Neutrophil (primary cell): ENCODE measurements at regions not wholly inside any gene's neighbourhood (a gene's known extent, or its start where the extent isn't known, plus 50 kb on each side); places are given as distances from the start of the nearest gene placed in this dataset.

ENCODE experiments used
- H3K27ac ChIP-seq: fragments of 200-600 bp; sonication (generic); 2 replicates; pipeline ENCODE4 v1.5.1; 2016; ENCODE audit warnings: mild to moderate bottlenecking, moderate library complexity
- H3K27me3 ChIP-seq: fragments of 200-600 bp; sonication (generic); 2 replicates; pipeline ENCODE4 v1.6.0; 2016; ENCODE audit warnings: mild to moderate bottlenecking
- H3K36me3 ChIP-seq: fragments of 200-600 bp; sonication (generic); 2 replicates; pipeline ENCODE4 v1.5.1; 2017
- H3K4me1 ChIP-seq, 2 experiments: fragments of 200-600 bp in 1 of 2; sonication (generic) in 1 of 2; 1 replicate in 1 of 2; 2 replicates in 1 of 2; pipeline versions ENCODE4 v1.5.1 to v1.6.1; 2013 to 2016; ENCODE audit warnings: low read depth in 1 of 2, low read length in 1 of 2, mild to moderate bottlenecking in 1 of 2, moderate library complexity in 1 of 2; ENCODE audit not compliant: control insufficient read depth in 1 of 2, insufficient read depth in 1 of 2
- H3K4me3 ChIP-seq, 2 experiments: fragments of 200-600 bp in 1 of 2; sonication (generic) in 1 of 2; 1 replicate in 1 of 2; 2 replicates in 1 of 2; pipeline ENCODE4 v1.5.1; 2013 to 2016; ENCODE audit warnings: low read depth in 1 of 2, low read length in 1 of 2, mild to moderate bottlenecking in 1 of 2, moderate library complexity in 1 of 2
- H3K9me3 ChIP-seq: fragments of 200-600 bp; sonication (generic); 2 replicates; pipeline ENCODE4 v1.5.1; 2016
- TF ChIP-seq, protein P1 (sequence below): fragments of 200-600 bp; sonication (generic); IDR thresholded peaks from 2 replicates; pipeline ENCODE4 v1.5.1; 2016; ENCODE audit warnings: antibody characterized with exemption

DNA sequence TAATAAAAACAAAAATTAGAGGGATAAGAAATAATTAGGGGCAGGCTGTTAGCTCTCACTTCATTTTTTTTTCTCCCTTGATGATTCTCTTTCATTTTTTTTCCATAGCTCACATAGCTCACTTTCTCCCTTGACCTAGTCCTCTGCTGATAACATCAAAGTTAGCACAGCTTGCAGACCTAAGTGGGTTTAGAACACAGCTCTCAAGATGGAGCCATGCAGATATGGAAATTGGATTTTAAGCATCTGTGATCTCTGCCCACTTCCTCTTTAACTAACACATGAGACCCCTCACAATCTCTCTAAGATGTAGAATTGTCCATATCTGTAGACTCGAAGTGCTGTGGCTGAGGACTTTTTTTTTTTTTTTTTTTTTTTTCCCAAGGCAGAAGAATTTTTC, 257.1 kb downstream of the SOX4 start:
- Histone ChIP-seq H3K36me3 (no peaks in the 10 kb centered on the region), H3K4me3 (no peak overlapping the region), H3K27me3 (no peaks in the 10 kb centered on the region), H3K9me3 (no peaks in the 10 kb centered on the region), H3K27ac (no peak overlapping the region), H3K4me1 (peaks cover 16 to 17% of the 10 kb centered on the region in 2 experiments)
- TF ChIP-seq, protein P1, sequence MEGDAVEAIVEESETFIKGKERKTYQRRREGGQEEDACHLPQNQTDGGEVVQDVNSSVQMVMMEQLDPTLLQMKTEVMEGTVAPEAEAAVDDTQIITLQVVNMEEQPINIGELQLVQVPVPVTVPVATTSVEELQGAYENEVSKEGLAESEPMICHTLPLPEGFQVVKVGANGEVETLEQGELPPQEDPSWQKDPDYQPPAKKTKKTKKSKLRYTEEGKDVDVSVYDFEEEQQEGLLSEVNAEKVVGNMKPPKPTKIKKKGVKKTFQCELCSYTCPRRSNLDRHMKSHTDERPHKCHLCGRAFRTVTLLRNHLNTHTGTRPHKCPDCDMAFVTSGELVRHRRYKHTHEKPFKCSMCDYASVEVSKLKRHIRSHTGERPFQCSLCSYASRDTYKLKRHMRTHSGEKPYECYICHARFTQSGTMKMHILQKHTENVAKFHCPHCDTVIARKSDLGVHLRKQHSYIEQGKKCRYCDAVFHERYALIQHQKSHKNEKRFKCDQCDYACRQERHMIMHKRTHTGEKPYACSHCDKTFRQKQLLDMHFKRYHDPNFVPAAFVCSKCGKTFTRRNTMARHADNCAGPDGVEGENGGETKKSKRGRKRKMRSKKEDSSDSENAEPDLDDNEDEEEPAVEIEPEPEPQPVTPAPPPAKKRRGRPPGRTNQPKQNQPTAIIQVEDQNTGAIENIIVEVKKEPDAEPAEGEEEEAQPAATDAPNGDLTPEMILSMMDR = no peak

DNA sequence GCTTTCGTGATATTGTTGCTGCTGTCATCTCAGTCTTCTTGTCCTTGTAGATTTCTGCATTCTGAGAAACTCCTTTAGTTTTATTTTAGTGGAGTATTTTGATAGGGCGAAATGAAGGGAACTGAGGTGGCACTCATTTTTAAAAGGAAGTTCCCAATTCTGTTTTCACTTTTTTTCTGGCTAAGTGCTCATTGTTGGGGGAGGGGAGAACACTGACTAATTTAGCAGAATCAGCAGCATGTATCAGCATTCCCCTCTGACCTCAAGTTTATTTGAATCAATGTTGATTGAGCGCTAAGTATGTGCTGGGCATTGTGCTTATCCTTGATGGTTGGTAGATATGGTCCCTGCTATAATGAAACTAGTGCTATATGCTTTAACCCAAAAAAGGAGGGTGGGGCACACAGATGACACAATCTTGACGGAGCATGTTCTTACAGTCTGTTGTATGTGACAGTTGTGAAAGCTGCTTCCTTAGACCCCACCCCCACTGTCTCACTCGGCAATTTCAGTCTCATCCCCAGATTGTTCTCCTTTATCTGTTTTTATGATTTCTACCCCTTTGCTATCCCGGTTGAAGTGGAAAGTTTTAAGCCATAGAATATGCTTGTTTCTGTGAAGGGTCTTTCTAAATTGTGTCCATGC, 262.4 kb downstream of the SOX4 start:
- H3K36me3 ChIP-seq = no peaks in the 10 kb centered on the region
- peaks cover 34 to 38% of the 10 kb centered on the region in 2 experiments for H3K4me1 ChIP-seq
- H3K9me3 ChIP-seq = no peaks in the 10 kb centered on the region
- no peaks in the 10 kb centered on the region for H3K27me3 ChIP-seq
- H3K4me3 ChIP-seq = peak overlapping the region; percentile 38 to 52
- TF ChIP-seq, protein P1 = no peak
- H3K27ac ChIP-seq = peak overlapping the region; percentile 87

DNA sequence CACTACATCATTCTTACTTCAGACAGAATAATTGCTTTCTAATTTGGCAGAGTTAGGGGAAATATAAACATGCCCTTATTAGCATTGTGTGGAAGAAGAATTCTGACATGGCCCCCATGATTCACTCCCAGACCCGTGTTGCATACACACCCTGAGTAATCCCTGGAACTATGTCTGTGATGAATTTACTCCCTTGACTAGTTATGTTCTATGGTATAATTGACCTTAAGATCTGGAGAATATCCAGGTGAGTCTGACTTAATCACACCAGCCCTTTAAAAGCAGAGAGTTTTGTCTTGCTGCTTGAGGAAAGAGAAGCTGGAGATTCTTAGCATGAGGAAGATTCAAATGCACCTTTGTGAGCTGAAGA, 262.9 kb downstream of the SOX4 start:
- Histone ChIP-seq H3K4me3 (peak overlapping the region; percentile 38 to 52), H3K27ac (peak overlapping the region; percentile 87), H3K4me1 (peaks cover 38 to 43% of the 10 kb centered on the region in 2 experiments), H3K27me3 (no peaks in the 10 kb centered on the region), H3K36me3 (no peaks in the 10 kb centered on the region), H3K9me3 (no peaks in the 10 kb centered on the region)
- TF ChIP-seq, protein P1 = no peak

DNA sequence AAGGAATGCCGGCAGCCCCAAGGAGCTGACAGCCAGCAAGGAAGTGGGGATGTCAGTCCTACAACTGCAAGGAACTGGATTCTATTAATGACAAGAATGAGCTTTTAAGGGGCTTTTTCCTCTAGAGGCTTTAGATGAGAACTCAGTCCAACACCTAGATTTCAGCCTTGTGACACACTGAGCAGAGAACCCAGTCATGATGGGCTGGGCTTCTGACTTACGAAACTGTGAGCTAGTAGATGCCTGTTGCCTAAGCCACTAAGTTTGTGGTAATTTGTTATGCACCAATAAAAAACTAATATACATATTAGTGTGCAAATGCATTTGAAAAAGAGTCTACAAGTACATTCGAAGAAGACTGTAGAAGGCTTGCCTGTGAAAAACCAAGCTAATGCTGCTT, 263.3 kb downstream of the SOX4 start:
- no peaks in the 10 kb centered on the region for H3K9me3 ChIP-seq
- H3K4me1 ChIP-seq = peaks cover 38 to 44% of the 10 kb centered on the region in 2 experiments
- peak overlapping the region; percentile 87 for H3K27ac ChIP-seq
- H3K4me3 ChIP-seq = peak overlapping the region; percentile 38 to 52
- TF ChIP-seq, protein P1 = no peak
- no peaks in the 10 kb centered on the region for H3K27me3 ChIP-seq
- no peaks in the 10 kb centered on the region for H3K36me3 ChIP-seq

DNA sequence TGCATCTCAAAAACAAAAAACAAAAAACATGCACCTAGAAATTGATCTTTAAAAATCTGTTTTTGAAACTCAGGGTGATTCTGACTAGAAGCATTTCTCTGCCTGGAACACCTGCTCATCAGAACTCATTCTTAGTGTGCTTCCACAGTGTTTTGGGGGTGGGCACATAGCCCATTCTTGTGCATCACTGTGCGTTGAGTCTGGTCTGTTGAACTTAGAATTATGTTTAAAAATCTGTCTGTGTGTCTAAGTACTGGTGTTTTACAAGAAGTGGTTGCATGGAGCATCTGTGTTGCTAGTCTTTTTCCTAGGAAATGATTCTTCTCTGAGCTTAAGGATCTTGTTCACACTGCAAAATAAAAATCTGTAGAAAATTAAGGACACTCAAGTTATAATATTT, 264.5 kb downstream of the SOX4 start:
- Histone ChIP-seq H3K4me1 (peaks cover 38 to 44% of the 10 kb centered on the region in 2 experiments), H3K36me3 (no peaks in the 10 kb centered on the region), H3K27me3 (no peaks in the 10 kb centered on the region), H3K27ac (no peak overlapping the region), H3K9me3 (no peaks in the 10 kb centered on the region), H3K4me3 (no peak overlapping the region)
- TF ChIP-seq, protein P1 = no peak
